DMS153 treated with DMSO at 0.1 percent for 48 hours (cell line): ENCODE measurements at regions not wholly inside any gene's neighbourhood (a gene's known extent, or its start where the extent isn't known, plus 50 kb on each side); places are given as distances from the start of the nearest gene placed in this dataset.
A peak's percentile ranks its signal among the peaks of the same experiment; 100 is the strongest.

ENCODE experiments used
- DNase-seq: peaks from one replicate; lab custom pipeline; 2025; ENCODE audit not compliant: unreplicated experiment; lab: John Stamatoyannopoulos, UW

DNA sequence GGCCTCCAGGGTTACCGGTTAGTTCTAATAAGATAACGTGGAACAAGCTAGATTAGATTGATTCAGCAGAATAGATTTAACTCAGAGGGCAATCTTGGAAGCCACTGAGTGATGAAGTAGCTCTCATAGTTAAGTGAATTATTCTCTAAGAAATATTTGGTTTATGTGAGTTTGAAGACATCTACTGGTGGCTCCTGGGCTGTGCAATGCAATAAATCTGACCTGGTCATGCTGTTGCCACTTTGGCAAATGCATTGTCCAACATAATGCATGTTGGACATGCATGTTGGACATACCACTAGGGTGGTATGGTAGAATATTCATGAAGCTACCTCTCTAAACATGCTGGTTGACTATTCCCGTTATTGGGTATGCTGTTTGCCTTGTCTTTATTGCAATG, 493.7 kb upstream of the VRK2 start:
- no peak for DNase-seq

DNA sequence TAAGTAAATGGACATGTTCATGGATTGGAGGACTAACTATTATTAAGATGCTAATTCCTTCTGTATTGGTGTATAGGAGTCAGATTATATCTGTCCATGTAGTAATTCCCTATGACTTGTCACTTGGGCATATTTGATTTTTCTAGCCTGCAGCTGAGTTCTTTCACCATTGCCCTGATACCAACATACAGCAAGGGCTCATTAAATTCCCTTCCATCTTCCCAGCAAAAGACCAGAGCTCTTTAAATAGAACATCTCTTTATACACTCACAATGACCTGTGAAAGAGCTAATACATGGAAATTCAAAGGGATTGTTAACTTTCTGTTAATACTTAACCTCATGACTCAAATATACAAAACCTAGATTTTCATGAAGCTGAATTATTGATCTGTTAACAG, 492.3 kb upstream of the VRK2 start:
- DNase-seq, result no peak

DNA sequence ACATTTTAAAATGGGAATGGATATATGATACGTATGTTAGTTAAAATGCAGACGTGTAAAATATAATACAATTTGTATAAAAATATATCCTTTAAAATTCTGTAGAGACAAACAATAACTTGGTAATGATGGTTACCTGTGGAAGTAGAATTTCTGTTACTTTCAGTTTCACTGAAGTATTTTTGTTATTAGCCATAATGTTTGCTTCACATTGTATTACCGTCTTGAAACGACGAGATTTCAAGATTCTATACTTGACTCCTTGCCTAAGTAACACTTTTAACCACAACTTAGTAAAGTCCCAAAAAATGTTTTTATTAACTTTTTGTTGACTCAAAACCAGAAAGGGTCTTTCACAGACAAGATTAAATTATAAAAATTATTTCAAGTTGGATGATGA, 488.3 kb upstream of the VRK2 start:
- DNase-seq, result no peak

DNA sequence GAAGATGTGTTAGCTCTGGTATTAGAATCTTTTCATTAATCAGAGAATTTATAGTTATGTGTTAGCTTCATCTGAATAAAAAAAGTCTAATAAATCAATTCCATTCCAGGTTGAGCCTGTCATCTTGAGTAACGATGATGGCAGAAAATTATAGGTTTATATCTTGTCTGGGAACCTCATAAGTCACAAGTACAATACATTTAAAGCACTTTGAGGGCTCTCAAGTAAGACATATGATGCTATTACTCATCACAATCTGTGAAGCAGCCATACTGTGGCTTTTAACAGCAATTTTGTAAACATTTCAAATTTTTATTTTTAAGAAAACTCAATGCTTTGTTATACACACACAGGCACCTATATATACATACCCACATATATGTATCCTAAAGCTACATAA, 484.1 kb upstream of the VRK2 start:
- no peak for DNase-seq

DNA sequence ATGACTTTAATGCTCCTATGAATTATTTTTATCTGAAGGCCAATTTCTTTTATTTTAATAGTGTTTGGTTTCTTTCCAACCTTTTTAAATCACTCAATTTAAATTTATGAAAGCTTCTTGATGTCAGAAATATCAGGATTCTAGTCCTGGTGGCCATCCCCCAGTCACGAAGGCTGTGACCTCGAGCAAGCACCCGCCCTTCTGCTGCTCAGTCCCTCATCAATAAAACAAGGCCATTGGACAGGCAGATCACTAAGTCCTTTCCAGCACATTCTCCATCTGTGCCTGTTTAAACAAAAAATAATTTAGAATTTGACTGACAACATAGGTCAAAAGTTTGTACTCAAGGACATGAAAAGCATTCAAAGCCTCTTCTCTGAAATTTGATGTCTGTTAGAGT, 483.6 kb upstream of the VRK2 start:
- DNase-seq, result no peak

DNA sequence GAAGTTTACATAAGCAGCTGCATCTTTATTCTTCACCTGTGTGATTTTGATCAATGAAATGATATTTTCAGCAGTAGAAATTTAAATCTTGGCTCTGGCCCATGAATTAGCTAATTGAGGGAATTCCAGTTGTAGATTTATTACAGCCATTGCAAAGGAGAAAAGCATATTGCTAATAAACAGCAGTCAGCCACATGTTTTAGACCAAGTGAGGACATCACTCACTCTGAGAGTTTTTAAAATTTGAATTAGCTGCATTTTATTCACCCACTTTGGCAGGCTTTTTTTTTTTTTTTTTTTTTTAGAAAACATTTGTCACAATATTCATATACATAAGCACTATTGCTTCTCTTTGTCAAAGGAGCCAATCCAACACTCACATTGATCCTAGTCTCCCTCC, 479.4 kb upstream of the VRK2 start:
- DNase-seq, result no peak

DNA sequence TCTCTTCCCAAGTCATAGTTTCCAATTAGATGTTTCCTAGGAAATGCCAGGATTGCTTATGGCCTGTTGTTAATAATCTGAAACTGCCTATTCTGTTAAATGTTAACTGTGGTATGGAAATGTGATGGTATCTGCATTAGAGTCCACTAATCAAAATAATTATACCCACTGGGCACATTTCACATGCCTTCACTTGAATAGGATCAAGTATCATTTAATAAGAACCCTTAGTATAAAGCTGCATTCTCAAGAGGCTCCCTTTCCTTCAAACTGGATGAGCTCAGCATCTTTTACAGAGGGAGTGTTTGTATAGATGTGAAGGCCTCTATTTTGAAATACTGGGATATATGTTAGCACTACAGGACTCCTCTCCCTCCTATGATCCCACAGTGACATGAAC, 477.2 kb upstream of the VRK2 start:
- no peak for DNase-seq

DNA sequence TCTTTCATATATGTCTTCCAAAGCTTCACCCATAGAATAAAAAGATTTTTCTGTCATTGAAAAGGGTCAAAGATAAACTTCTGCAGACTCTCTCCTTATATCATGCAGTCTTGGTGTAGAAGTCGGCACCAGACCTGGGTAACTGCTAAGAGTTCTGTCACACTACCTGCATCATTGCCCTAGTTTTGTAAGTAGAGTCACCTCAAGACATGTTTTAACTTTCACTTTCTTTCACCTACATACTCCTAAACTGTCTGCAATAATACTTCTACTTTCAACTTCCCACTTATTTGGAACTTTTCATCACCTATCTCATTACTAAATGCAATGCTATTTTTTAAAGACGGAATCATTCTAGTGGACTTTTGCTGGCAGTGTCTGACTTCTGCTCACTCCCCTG, 475.6 kb upstream of the VRK2 start:
- DNase-seq, result no peak

DNA sequence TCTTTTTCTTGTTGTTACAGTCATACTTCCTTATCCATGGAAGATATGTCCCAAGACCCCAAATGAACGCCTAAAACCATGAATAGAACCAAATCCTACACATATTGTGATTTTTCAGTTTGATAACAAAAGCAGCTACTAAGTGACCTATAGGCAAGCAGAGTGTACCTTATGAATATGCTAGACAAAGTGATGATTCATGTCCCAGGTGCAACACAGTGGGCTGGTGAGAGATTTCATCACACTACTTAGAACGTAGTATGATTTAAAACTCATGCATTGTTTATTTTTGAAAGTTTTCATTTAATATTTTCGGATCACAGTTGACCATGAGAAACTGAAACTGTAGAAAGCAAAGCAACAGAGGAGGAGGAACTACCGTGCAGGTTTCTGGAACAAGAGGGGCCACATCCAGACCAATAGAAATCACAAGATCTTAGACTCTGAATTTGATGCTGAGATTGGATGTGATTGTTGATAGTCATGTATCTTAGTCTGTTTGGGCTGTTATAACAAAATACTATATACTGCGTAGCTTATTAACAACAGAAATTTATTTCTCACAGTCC, 470.8 kb upstream of the VRK2 start:
- no peak for DNase-seq

DNA sequence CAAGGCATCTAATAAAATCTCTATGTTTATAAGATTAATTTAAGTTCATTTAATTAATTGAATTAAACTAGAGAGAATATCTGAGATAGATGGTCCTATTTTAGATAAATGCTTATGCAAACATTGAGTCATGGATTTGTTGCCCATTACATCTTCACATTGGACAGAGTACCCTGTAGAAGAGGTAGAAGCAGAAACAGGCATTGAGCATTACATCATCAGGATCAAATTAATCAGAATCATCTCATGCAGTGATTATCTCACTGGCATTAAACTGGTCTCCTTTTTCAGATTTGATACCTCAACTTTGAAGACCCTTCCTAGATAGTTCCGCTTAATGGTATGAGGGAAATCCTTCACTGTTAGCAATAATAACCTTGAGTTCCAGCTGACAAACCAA, 469.6 kb upstream of the VRK2 start:
- no peak for DNase-seq

DNA sequence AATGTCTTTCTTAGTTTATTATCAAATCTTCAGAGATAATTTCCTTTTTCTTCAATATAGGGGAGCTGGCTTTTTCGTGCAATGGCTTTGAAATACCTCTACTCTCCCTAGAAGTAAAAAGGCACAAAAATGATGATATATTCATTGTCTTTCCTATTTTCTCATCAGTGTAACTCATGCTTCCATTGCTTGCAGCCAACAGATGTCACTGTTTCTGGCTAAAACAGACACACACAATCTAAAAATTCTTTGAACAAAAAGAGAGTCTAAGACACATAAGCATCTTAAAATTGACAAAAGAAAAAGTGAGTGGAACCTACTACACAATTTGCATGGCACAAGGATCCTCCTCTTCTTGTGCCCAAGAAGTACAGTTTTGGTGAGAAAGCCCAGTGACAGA, 448.7 kb upstream of the VRK2 start:
- no peak for DNase-seq

DNA sequence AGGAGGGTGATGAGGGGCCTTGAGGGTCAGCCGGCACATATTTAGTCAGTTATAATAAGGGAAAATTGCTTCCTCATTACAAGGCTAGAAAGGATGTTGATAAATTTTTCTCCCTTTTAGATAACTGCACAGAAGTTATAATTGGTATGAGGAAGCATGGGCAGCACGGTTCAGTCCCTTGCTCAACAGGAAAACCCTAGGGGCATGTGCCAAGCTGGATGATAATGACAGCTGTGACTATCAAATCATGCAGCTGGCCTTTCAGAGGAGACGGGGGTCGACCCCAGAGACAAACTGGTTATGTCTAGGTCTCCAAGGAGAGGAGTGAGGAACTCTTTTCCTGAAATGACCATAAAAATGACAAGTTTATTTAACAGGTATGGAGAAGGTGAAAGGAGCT, 448.1 kb upstream of the VRK2 start:
- no peak for DNase-seq

DNA sequence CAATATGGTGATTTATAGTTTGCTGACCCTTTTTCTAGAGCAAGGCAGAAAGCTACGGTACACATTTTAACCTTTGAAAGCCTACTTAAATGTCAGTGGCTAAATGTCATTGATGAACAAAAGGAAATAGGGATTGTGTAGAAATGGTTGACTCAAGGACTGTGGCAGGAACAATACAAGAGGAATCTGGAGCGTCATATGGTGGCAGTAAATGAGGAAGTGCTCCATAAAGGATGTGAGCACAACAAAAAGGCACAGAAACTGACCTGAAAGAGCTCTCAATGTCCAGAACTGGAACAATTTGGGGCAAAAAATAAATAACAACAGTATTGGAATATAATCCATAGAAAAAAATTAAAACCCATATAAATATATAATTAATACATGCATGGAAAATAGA, 443.9 kb upstream of the VRK2 start:
- DNase-seq, result peak; percentile 72

DNA sequence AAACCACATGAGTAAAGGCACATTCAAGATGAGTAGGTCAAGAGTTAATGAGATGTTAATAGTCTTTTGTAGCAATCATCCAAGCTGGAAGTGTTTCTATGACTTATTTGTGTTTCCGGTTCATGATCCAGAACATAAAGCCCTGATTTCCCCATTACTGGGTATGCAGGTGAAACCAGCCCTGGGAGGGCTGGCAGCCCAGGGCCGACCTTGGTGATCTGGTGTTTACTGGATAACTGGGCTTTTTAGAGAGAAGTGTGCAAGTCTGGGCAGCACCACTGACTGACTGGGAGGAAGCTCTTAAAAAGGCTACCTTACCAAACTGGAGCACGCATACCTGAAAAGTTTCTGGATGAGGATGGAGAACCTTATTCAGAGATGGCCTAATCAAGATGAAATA, 431.6 kb upstream of the VRK2 start:
- DNase-seq, result no peak

DNA sequence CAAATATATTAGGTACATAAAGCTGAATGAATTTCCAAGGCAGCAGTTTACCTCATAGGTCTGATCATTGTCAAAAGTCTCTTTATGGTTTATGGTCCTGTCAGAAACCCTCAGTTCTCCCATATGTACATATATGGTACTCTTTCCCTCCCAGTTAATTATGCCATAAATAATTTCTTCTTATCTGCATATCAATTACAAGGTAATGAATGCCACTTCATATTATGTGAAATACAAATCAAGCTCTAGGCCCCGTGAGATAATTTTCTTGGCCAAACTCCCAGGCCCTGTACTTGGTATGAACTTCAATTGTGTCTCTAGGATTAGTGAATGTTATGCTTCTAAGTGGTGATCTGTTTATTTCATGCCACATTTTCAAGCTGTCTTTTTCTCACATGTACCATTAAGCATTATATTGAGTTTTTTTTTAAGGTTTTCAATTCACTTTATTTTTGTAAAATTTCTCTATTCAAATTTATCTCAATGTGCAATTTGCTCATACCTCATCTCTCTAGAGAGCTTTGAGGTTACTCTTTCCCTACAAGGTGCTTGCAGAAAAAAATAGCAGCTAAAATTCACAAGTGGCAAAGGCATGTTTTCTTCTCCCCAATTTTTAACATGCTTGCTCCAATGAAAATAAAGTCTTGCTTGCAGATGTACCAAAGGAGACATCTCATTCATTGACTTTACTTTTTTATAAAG, 430.6 kb upstream of the VRK2 start:
- DNase-seq, result no peak

DNA sequence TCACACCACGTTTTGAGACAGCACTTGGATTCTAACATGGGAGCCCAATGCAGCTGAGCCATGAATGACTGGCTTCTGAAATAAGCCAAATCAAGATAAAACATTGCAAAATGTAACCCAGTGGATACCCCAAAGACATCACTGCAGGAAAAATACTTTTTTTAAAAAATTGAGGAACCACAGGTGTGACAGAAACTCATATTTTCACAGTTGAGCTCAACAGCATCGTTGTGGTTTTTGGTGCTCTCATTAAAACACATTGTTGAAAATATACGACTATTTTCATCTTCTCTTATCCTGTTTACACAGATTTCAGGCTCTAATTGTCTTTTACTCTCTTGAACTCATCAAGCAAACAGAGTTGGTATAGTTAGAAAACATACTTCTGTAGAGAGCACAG, 429.3 kb upstream of the VRK2 start:
- no peak for DNase-seq

DNA sequence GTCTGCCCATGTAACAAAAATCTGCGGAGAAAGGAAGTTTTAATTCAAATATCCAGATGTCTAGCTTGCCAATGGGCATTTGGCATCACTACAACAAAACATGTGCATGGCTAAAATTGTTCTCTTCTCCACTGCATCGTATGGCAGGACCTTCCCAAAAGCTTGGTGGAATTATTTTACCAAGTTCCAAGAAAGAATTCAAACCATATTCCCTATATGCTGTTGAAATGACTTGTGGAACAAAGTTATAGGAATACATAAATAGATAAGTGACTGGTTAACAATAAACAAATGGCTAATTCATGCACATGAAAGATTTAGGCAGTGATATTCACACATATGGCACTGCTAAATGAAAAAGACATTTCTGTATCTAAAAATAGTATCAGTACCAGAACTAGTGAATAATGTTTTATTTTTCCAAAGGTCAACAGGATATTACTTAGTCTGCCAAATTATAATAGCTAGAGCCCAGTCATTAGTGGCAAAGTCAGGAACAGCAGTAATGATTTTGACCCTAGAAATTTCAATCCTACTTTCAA, 425.4 kb upstream of the VRK2 start:
- DNase-seq, result no peak

DNA sequence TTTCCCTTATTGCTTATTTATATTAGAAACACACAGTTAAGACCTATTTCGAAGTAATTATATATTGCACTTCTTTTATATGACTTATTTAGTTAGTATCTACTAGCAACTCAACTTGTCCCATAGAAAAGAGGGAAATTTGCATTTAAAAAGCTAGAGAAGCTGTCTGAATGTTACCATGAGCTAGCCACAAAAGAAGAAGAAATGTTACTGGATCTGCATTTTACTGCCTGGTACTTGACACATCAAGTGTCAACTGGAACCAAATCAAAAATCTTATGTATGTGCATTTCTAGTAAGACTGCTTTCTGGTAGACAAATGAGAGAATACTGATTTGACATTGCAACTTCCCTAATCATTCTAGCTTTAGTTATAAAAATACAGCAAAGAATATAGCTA, 424.6 kb upstream of the VRK2 start:
- no peak for DNase-seq

DNA sequence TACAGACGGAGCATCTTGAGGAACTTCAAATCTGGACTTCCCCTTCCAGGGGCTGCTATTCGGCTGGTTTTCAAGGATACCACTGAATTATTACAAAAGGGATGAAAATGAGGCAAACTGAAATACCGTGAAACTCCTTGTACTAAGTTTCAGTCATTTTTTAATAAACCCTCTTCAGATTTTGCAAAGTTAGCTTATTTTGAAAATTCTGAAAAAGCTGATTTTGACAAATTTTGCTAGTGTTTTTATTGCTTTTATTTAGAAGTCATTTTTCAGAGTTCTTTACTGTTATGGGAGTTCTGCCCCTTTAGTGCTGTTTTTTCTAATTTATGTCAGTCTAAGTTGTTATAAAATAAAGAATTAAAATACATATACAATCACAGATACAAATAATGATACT, 390.4 kb upstream of the VRK2 start:
- DNase-seq, result no peak

DNA sequence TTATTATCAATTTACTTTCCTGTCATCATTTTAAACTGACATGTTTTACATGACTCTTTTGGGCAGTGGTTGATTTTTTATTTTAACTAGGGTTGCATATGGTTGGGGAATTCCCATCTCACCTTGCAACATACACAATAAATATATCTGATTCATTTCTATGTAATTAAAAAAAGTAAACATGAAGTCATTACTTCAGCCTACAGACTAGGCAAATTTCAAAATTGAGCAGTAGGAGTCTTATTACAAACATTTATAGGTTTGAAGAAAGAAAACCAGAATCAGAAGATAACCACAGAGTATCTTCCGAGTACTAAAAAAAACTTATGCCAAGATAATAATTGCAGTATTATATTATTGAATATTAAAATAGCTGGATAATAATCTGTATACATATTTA, 377.0 kb upstream of the VRK2 start:
- no peak for DNase-seq

DNA sequence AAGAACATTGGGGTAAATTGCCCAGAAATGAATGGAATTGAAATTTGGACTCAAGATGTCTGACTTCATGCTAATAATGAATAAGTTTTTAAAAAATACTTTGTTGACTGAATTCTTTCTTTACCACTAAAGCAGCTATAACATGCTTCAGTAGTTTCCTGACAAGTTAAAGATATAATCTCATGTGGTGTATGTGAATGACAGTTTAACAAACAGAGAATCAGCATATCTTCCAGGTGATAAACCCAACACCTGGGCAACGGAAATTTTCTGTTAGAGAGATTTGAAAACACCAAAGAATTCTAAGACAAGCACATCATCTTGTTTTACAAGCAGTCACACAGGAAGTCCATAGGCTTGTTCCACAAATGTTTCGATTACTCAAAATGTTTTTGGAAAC, 372.6 kb upstream of the VRK2 start:
- no peak for DNase-seq

DNA sequence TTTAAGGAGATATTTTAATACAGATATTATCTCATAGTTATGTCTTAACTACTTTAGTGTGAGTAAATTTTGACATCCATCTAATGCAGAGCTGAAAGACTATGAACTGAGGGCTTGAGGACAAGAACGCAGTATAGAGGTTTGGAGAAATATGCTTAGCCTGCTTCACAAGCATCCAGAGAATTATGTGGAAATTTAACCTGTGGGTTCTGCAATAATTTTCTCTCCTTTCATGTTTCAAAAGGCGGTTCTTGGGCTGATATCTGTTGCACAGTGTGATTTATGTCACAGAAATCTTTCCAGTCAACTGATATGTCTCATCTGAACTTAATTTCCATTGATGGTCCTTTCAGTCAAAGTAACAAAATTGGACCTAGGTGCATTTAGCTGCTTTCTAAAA, 371.9 kb upstream of the VRK2 start:
- no peak for DNase-seq

DNA sequence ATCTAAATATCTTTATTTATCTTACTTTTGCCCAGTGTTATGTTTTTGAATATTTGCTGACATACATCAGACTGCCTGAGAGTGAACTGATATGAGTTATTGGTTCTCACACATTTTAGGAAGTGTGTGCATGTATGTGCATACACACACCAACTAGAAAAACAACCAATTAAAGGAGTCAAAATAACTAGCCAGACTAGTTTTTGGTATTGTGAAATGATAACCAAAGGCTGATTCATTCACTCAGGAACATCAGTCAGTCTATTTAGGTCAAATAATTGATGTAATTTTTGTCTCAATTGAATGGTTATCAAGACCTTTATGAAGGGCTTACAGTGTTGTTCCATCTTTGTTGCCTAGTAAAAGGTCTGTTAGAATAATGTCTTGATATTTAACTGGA, 369.3 kb upstream of the VRK2 start:
- no peak for DNase-seq
